ENCODE measurements at regions not wholly inside any gene's neighbourhood (a gene's known extent, or its start where the extent isn't known, plus 50 kb on each side); places are given as distances from the start of the nearest gene placed in this dataset.

GRCh38 chr19:27905074-27905473, 1307.9 kb downstream of the UQCRFS1 start:
- no peak for FAIRE-seq
- SMC1A ChIA-PET (ENCODE audit: uncharacterized antibody, unreplicated experiment), result no interaction called here
- POLR2A ChIA-PET, result no interaction called here

GRCh38 chr19:27901078-27901477, 1311.9 kb downstream of the UQCRFS1 start:
- Histone ChIP-seq H4K20me1 (ENCODE audit: control insufficient read depth, insufficient read depth) (no peaks in the 10 kb centered on the region), H3K4me3 (no peak overlapping the region), H3K9ac (ENCODE audit: control insufficient read depth, insufficient read depth, low read length) (no peak overlapping the region), H3K4me1 (ENCODE audit: control insufficient read depth, insufficient read depth, low read length) (no peaks in the 10 kb centered on the region), H3K27ac (ENCODE audit: control insufficient read depth, insufficient read depth) (no peak overlapping the region), H3K4me2 (ENCODE audit: control insufficient read depth, insufficient read depth) (no peak overlapping the region), H3K79me2 (ENCODE audit: control insufficient read depth, insufficient read depth, low read length) (no peaks in the 10 kb centered on the region), H3K9me3 (replicated peaks; ENCODE audit: control insufficient read depth, insufficient read depth, low read length) (no peaks in the 10 kb centered on the region; the same call in 2 of the 3 replicates), H3K36me3 (ENCODE audit: control insufficient read depth in 2 of 2, insufficient read depth in 2 of 2, low read length in 1 of 2) (no peaks in the 10 kb centered on the region), H2AFZ (ENCODE audit: control insufficient read depth, low read depth, low read length) (no peak overlapping the region), H3K27me3 (replicated peaks in 1 of 2; ENCODE audit: control insufficient read depth in 2 of 2, insufficient read depth in 2 of 2, low read length in 1 of 2) (no peaks in the 10 kb centered on the region)
- ATAC-seq (no peak), FAIRE-seq (no peak), DNase-seq (ENCODE audit: low read depth, low spot score) (no peak)
- ChIA-PET SMC1A (ENCODE audit: uncharacterized antibody, unreplicated experiment) (no interaction called here), POLR2A (no interaction called here), RAD21 (ENCODE audit: unreplicated experiment) (no interaction called here), CTCF (no interaction called here)
- intact Hi-C loops (cut with micrococcal nuclease; ENCODE audit: unreplicated experiment) (no loop called here), in situ Hi-C loops (cut with MboI) (no loop called here)
- WGBS (ENCODE audit: insufficient coverage, insufficient replicate concordance, low lambda C conversion rate, missing lambda C conversion rate), result 66% methylated on average over 3 of the region's 3 CpGs
- BruUV-seq (replicated peaks), result no TSS peak
- no peak for TF ChIP-seq RBBP5 (conservative IDR thresholded peaks at IDR 0.05)
- TF ChIP-seq ETV6 (conservative IDR thresholded peaks at IDR 0.05 in 1 of 2, IDR thresholded peaks at IDR 0.05 in 1 of 2; ENCODE audit: borderline replicate concordance in 1 of 2, low read depth in 1 of 2), result no peak
- TF ChIP-seq ASH2L (IDR thresholded peaks at IDR 0.05; ENCODE audit: borderline replicate concordance, low read depth), result no peak
- no peak for TF ChIP-seq IRF5 (IDR thresholded peaks at IDR 0.05; ENCODE audit: borderline replicate concordance)
- no peak for TF ChIP-seq ZNF687 (IDR thresholded peaks at IDR 0.05)
- TF ChIP-seq ELK1 (IDR thresholded peaks at IDR 0.05; ENCODE audit: low read depth, low read length), result no peak
- no peak for TF ChIP-seq NR2C2 (IDR thresholded peaks at IDR 0.05; ENCODE audit: borderline replicate concordance, control insufficient read depth, insufficient read length, low read depth)
- TF ChIP-seq PML (IDR thresholded peaks at IDR 0.05; ENCODE audit: low read length), result no peak
- no peak for TF ChIP-seq SKIL (IDR thresholded peaks at IDR 0.05; ENCODE audit: low read depth, poor library complexity, severe bottlenecking)

More at GRCh38 chr19:27905074-27905473, 1307.9 kb downstream of the UQCRFS1 start:
- BruUV-seq (replicated peaks), result no TSS peak
- RAD21 ChIA-PET (ENCODE audit: unreplicated experiment), result no interaction called here
- H3K79me2 ChIP-seq (ENCODE audit: control insufficient read depth, insufficient read depth, low read length), result no peaks in the 10 kb centered on the region
- no peaks in the 10 kb centered on the region for H3K4me1 ChIP-seq (ENCODE audit: control insufficient read depth, insufficient read depth, low read length)
- ATAC-seq (no peak), DNase-seq (ENCODE audit: low read depth, low spot score) (no peak)
- CTCF ChIA-PET, result no interaction called here
- no peak overlapping the region for H3K4me3 ChIP-seq
- H3K36me3 ChIP-seq (ENCODE audit: control insufficient read depth in 2 of 2, insufficient read depth in 2 of 2, low read length in 1 of 2), result no peaks in the 10 kb centered on the region
- no peak overlapping the region for H3K9ac ChIP-seq (ENCODE audit: control insufficient read depth, insufficient read depth, low read length)
- H3K4me2 ChIP-seq (ENCODE audit: control insufficient read depth, insufficient read depth), result no peak overlapping the region
- intact Hi-C loops (cut with micrococcal nuclease; ENCODE audit: unreplicated experiment) (no loop called here), in situ Hi-C loops (cut with MboI) (no loop called here)
- H3K27me3 ChIP-seq (replicated peaks in 1 of 2; ENCODE audit: control insufficient read depth in 2 of 2, insufficient read depth in 2 of 2, low read length in 1 of 2), result no peaks in the 10 kb centered on the region
- no peak for TF ChIP-seq TARDBP (IDR thresholded peaks at IDR 0.05; ENCODE audit: borderline replicate concordance)
- no peak overlapping the region for H3K27ac ChIP-seq (ENCODE audit: control insufficient read depth, insufficient read depth)
- H2AFZ ChIP-seq (ENCODE audit: control insufficient read depth, low read depth, low read length), result no peak overlapping the region
- H4K20me1 ChIP-seq (ENCODE audit: control insufficient read depth, insufficient read depth), result no peaks in the 10 kb centered on the region
- H3K9me3 ChIP-seq (replicated peaks; ENCODE audit: control insufficient read depth, insufficient read depth, low read length), result no peaks in the 10 kb centered on the region; the same call in 2 of the 3 replicates
